Stimulated activated effector memory CD8-positive, alpha-beta T cell treated with anti-CD3 and anti-CD28 coated beads, Interleukin-12 subunit alpha, Interleukin-12 subunit beta, amount 100 ng/mL, for 72 hours (primary cell): ENCODE measurements at regions not wholly inside any gene's neighbourhood (a gene's known extent, or its start where the extent isn't known, plus 50 kb on each side); places are given as distances from the start of the nearest gene placed in this dataset.
"Not testable (repeated sequence)": the region's sequence is repeated elsewhere in the genome, so short reads cannot be mapped to it uniquely, and the experiment has no call there.

Source experiments
- ATAC-seq: fragments of 150-1000 bp; cut with Tn5 transposase; 2 replicates; pipeline ENCODE4 v1.10.0; 2021
- DNase-seq, 2 donors: peaks; one replicate each; pipeline ENCODE4 v3.0.0; 2021 to 2022; ENCODE audit warnings: low spot score in 2 of 2
- H3K27ac Mint-ChIP-seq: one replicate; pipeline ENCODE4 v1.8.0; 2022; ENCODE audit warnings: mild to moderate bottlenecking, mixed read lengths
- H3K36me3 Mint-ChIP-seq: one replicate; pipeline ENCODE4 v1.8.0; 2022; ENCODE audit warnings: mild to moderate bottlenecking, mixed read lengths
- H3K4me1 Mint-ChIP-seq: one replicate; pipeline ENCODE4 v1.8.0; 2022; ENCODE audit warnings: mixed read lengths
- H3K4me3 Mint-ChIP-seq: one replicate; pipeline ENCODE4 v1.8.0; 2022; ENCODE audit warnings: mild to moderate bottlenecking, mixed read lengths
- H3K9me3 Mint-ChIP-seq: one replicate; pipeline ENCODE4 v1.8.0; 2022; ENCODE audit warnings: mixed read lengths

DNA sequence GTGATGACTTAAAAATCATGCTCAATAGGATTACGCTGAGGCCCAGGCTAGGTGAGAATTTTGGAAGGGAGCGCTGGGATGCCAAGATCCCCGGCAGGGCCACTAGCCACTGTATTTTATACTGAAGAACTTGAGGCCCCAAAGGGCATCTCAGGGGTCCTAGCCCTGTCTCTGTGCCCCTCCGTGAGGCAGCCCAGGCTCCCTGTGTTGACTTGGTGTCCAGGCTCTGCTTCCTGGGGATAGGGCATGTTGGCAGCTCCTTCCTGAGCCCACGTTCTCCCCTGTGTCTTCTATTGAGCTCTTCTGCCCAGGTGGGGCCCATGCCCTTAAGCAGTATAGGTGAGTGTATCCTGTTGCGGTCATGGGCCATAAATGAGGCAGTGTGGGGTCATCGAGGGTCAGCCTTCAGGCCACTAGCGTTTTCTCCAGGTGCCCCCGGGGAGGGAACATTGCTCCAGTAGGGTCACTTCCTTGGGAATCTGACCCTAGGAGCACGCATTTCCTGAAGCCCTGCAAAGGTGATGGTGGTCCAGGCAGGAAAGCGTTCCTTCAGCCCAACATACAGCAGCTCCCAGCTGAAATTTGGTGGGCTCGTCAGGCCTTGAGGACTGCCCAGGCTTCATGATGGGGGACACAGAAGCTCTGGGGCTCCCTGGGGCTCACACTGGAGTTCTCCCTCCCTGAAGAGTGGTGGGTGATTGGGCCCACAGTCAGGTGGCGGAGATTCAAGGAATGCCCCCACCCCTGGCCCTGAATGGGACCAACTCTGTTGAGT is 189.4 kb downstream of the UBE3A start:
- Mint-ChIP-seq H3K9me3 (peaks cover 10% of the 10 kb centered on the region), H3K36me3 (no peaks in the 10 kb centered on the region), H3K27ac (no peak overlapping the region), H3K4me1 (no peaks in the 10 kb centered on the region), H3K4me3 (no peak overlapping the region)
- DNase-seq (no peak), ATAC-seq (no peak)

DNA sequence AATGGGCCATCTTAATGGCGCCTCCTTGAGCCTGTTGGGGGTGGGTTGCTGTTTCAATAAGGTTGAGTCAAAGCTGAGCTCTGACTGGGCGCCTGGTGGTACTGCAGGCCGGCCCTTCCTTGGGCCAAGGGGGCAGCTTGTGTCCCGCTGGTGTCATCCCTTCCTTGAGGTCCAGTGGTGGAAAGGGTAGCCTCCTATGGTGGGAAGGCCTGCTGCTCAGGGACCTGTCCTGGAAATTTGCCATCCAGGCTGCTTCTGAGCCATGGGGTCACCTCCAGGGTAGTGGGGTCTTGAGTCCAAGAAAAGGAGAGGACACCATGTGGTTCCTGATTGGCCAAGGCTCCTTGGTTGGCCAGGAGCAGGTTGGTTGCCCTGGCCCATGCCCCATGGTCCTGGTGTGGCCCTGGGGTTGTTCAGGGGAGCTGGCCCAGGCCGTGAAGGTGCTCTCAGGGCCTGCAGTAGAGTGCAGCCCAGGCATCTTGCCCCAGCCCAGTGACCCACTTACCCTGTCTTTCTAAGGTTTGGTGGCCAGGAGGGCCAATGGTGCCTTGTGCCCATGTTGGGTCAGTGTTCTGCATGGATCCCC is 188.7 kb downstream of the UBE3A start:
- no peak overlapping the region for H3K4me3 Mint-ChIP-seq
- no peak for DNase-seq
- H3K4me1 Mint-ChIP-seq, result no peaks in the 10 kb centered on the region
- no peak overlapping the region for H3K27ac Mint-ChIP-seq
- H3K36me3 Mint-ChIP-seq, result no peaks in the 10 kb centered on the region
- no peak for ATAC-seq
- H3K9me3 Mint-ChIP-seq, result peaks cover 13% of the 10 kb centered on the region

DNA sequence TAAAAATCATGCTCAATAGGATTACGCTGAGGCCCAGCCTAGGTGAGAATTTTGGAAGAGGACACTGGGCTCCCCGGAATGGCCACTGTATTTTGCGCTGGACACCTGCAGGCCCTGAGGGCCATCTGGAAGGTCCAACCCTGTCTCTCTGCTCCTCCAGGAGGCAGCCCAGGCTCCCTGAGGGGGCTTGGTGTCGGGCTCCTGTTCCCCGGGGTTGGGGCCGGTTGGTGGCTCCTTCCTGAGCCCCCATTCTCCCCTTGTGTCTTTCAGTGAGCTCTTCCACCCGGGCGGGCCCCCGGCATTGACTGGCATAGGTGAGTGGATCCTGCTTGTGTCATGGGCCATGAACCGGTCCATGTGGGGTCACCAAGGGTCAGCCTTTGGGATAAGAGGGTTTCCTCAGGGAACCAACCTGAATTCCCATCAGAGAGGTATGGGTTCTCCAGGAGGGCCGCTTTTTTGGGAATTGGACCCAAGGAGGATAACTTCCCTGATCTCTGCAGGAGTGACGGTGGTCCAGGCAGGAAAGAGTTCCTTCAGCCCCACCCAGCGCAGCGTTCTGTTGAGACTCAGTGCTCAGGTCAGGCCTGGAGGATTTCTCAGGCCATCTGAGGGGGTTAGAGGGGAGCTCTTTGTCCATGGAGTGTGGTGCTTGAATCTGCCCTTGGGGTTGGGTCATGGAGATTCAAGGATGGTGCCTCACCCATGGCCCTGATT is 187.8 kb downstream of the UBE3A start:
- H3K36me3 Mint-ChIP-seq, result no peaks in the 10 kb centered on the region
- no peak overlapping the region for H3K27ac Mint-ChIP-seq
- H3K4me3 Mint-ChIP-seq, result no peak overlapping the region
- DNase-seq (no peak), ATAC-seq (no peak)
- no peaks in the 10 kb centered on the region for H3K4me1 Mint-ChIP-seq
- H3K9me3 Mint-ChIP-seq, result peaks cover 15% of the 10 kb centered on the region

DNA sequence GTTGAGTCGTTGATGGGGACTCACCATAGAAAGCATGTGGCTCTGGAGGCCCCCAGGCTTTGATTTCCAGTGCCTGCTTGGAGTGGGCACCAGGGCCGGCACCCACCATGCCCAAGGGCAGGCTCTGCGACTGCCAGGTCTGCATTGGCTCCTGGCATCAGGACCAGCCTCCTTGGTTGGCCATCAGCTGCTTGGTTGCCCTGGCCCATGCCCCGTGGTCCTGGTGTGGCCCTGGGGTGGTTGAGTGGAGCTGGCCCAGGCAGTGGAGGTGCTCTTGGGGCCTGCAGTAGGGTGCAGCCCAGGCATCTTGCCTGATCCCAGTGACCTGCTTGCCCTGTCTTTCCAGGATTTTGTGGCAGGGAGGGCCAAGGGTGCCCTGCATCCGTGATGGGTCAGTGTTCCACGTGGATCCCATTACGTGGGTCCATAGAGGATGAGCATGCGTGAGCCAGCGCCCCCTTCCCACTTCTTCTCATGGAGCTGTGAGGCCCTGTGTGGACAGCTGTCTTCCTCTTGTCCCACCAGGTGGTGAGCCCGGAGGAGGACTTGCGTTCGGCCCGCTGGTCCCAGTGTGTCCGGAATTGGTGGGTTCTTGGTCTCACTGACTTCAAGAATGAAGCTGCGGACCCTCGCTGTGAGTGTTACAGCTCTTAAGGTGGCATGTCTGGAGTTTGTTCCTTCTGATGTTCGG is 187.0 kb downstream of the UBE3A start:
- Mint-ChIP-seq H3K4me3 (no peak overlapping the region), H3K9me3 (peaks cover 18% of the 10 kb centered on the region), H3K36me3 (no peaks in the 10 kb centered on the region), H3K27ac (no peak overlapping the region), H3K4me1 (no peaks in the 10 kb centered on the region)
- DNase-seq (no peak), ATAC-seq (no peak)

DNA sequence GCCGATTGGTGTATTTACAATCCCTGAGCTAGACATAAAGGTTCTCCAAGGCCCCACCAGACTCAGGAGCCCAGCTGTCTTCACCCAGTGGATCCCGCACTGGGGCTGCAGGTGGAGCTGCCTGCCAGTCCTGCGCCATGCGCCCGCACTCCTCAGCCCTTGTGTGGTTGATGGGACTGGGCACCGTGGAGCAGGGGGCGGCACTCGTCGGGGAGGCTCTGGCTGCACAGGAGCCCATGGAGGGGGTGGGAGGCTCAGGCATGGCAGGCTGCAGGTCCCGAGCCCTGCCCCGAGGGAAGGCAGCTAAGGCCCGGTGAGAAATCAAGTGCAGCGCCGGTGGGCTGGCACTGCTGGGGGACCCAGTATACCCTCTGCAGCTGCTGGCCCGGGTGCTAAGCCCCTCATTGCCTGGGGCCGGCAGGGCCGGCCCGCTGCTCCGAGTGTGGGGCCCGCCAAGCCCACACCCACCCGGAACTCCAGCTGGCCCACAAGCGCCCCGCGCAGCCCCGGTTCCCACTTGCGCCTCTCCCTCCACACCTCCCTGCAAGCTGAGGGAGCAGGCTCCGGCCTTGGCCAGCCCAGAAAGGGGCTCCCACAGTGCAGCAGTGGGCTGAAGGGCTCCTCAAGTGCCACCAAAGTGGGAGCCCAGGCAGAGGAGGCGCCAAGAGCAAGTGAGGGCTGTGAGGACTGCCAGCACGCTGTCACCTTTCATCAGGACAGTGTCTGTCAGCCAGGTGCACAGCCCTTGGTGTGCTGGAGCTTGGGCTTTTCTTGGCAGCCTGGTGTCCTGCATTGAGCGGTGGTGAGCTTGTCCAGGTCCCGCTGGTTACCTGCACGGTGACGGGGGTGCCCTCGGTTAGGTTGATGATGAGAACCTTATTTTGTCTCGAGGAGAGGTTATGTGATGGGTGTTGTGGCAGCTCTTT is 185.5 kb downstream of the UBE3A start:
- H3K4me3 Mint-ChIP-seq, DNase-seq, H3K4me1 Mint-ChIP-seq, H3K27ac Mint-ChIP-seq, ATAC-seq, H3K36me3 Mint-ChIP-seq: not testable (repeated sequence)
- peaks cover 19% of the 10 kb centered on the region for H3K9me3 Mint-ChIP-seq

DNA sequence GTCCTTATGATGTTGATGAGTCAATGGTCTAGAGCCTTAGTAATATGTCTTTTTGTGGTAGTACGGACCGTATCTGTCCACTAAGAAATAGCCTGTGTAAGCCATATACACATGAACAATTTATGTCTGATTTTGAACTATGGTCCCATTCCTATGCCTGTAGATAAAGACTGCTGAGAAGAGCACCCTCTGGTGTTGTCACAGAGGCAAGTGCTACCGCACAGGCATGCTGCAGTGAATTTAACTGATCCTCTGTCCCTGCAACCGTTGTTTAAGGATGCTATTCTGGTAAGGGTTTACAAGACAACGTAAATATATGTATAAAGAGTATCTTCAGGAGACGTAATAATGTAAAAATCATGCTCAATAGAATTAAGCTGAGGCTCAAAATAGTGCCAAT is 170.7 kb downstream of the UBE3A start:
- no peaks in the 10 kb centered on the region for H3K4me1 Mint-ChIP-seq
- H3K9me3 Mint-ChIP-seq, result peaks cover 7% of the 10 kb centered on the region
- ATAC-seq, result no peak

More for the DNA sequence above, 170.7 kb downstream of the UBE3A start:
- Mint-ChIP-seq H3K4me3 (no peak overlapping the region), H3K36me3 (no peaks in the 10 kb centered on the region), H3K27ac (no peak overlapping the region)
- no peak for DNase-seq
